ENCODE measurements at regions not wholly inside any gene's neighbourhood (a gene's known extent, or its start where the extent isn't known, plus 50 kb on each side); places are given as distances from the start of the nearest gene placed in this dataset.

GRCh38 chr10:44051091-44051490 lies 333.8 kb downstream of the CXCL12 start:
- no peak for TF ChIP-seq CTCF (IDR thresholded peaks at IDR 0.05; ENCODE audit: low read depth, low read length)
- Histone ChIP-seq H3K27me3 (ENCODE audit: control insufficient read depth, insufficient read depth, low read length) (no peaks in the 10 kb centered on the region), H3K9me3 (ENCODE audit: control insufficient read depth, insufficient read depth, low read length) (no peaks in the 10 kb centered on the region), H3K27ac (ENCODE audit: low read depth, low read length) (no peak overlapping the region), H3K4me3 (ENCODE audit: low read depth, low read length) (no peak overlapping the region)
- ChIA-PET POLR2A (no interaction called here), CTCF (no interaction called here)
- DNase-seq (ENCODE audit: low read depth, low spot score), result no peak

- ChIA-PET CTCF (no interaction called here), POLR2A (no interaction called here)
- Histone ChIP-seq H3K4me3 (ENCODE audit: low read depth, low read length) (no peak overlapping the region), H3K9me3 (ENCODE audit: control insufficient read depth, insufficient read depth, low read length) (no peaks in the 10 kb centered on the region), H3K27ac (ENCODE audit: low read depth, low read length) (no peak overlapping the region), H3K27me3 (ENCODE audit: control insufficient read depth, insufficient read depth, low read length) (no peaks in the 10 kb centered on the region)
- TF ChIP-seq CTCF (IDR thresholded peaks at IDR 0.05; ENCODE audit: low read depth, low read length), result no peak
- DNase-seq (ENCODE audit: low read depth, low spot score), result no peak
These were observed 335.4 kb downstream of the CXCL12 start for GRCh38 chr10:44049301-44050015.

- Histone ChIP-seq H3K9me3 (ENCODE audit: control insufficient read depth, insufficient read depth, low read length) (no peaks in the 10 kb centered on the region), H3K27ac (ENCODE audit: low read depth, low read length) (no peak overlapping the region), H3K27me3 (ENCODE audit: control insufficient read depth, insufficient read depth, low read length) (no peaks in the 10 kb centered on the region), H3K4me3 (ENCODE audit: low read depth, low read length) (no peak overlapping the region)
- ChIA-PET POLR2A (interaction anchor here (1.5 kb wide), 1 partner anchor 179 kb away, joined by 3 read pairs; no protein-coding TSS in a partner anchor), CTCF (interaction anchor here (1.6 kb wide), 1 partner anchor 358 kb away, joined by 3 read pairs; no protein-coding TSS in a partner anchor)
- no peak for TF ChIP-seq CTCF (IDR thresholded peaks at IDR 0.05; ENCODE audit: low read depth, low read length)
- DNase-seq (ENCODE audit: low read depth, low spot score), result no peak
These were observed 337.5 kb downstream of the CXCL12 start for GRCh38 chr10:44047361-44047760.

- peak; percentile 13 for DNase-seq (ENCODE audit: low read depth, low spot score)
- POLR2A ChIA-PET, result interaction anchor here (1.5 kb wide), 1 partner anchor 178 kb away, joined by 3 read pairs; no protein-coding TSS in a partner anchor
- CTCF ChIA-PET, result interaction anchor here (0.6 to 1.6 kb wide), 2 partner anchors 240 to 357 kb away, joined by 3 read pairs; no protein-coding TSS in a partner anchor
- Histone ChIP-seq H3K27me3 (ENCODE audit: control insufficient read depth, insufficient read depth, low read length) (no peaks in the 10 kb centered on the region), H3K27ac (ENCODE audit: low read depth, low read length) (no peak overlapping the region), H3K9me3 (ENCODE audit: control insufficient read depth, insufficient read depth, low read length) (no peaks in the 10 kb centered on the region), H3K4me3 (ENCODE audit: low read depth, low read length) (no peak overlapping the region)
- TF ChIP-seq CTCF (IDR thresholded peaks at IDR 0.05; ENCODE audit: low read depth, low read length), result peak; percentile 37
These were observed 338.3 kb downstream of the CXCL12 start for GRCh38 chr10:44046605-44047004.

- TF ChIP-seq CTCF (IDR thresholded peaks at IDR 0.05; ENCODE audit: low read depth, low read length), result no peak
- Histone ChIP-seq H3K9me3 (ENCODE audit: control insufficient read depth, insufficient read depth, low read length) (no peaks in the 10 kb centered on the region), H3K4me3 (ENCODE audit: low read depth, low read length) (no peak overlapping the region), H3K27me3 (ENCODE audit: control insufficient read depth, insufficient read depth, low read length) (peaks cover 4% of the 10 kb centered on the region), H3K27ac (ENCODE audit: low read depth, low read length) (peak overlapping the region; percentile 2)
- POLR2A ChIA-PET, result no interaction called here
- no peak for DNase-seq (ENCODE audit: low read depth, low spot score)
- CTCF ChIA-PET, result interaction anchor here (1.4 kb wide), 1 partner anchor 354 kb away, joined by 3 read pairs; no protein-coding TSS in a partner anchor
These were observed 339.9 kb downstream of the CXCL12 start for GRCh38 chr10:44045020-44045419.
